GM23338 (cell line): ENCODE measurements at regions not wholly inside any gene's neighbourhood (a gene's known extent, or its start where the extent isn't known, plus 50 kb on each side); places are given as distances from the start of the nearest gene placed in this dataset.

Source experiments
- ATAC-seq: fragments of 200-7000 bp; cut with Tn5 transposase; 3 replicates; pipeline ENCODE4 v1.9.1; 2020
- DNase-seq: peaks from one replicate; pipeline ENCODE4 v3.0.0-alpha.2; 2015; ENCODE audit warnings: low spot score
- H2AFZ ChIP-seq: fragments of 200-600 bp; sonication (generic); 2 replicates; pipeline ENCODE4 v1.8.0; 2016; ENCODE audit warnings: antibody characterized with exemption, mild to moderate bottlenecking, moderate library complexity
- H3F3A ChIP-seq: fragments of 200-600 bp; sonication (generic); replicated peaks from 2 replicates; pipeline ENCODE4 v1.8.0; 2017; ENCODE audit warnings: antibody characterized with exemption, mixed run types, low read depth
- H3K27ac ChIP-seq: fragments of 200-600 bp; sonication (generic); 2 replicates; pipeline ENCODE4 v1.6.1; 2016; ENCODE audit warnings: low read depth
- H3K27me3 ChIP-seq: fragments of 200-600 bp; sonication (generic); 2 replicates; pipeline ENCODE4 v1.8.0; 2016; ENCODE audit warnings: mild to moderate bottlenecking, mixed run types, moderate library complexity; ENCODE audit not compliant: insufficient read depth
- H3K36me3 ChIP-seq: fragments of 200-600 bp; sonication (generic); 2 replicates; pipeline ENCODE4 v1.8.0; 2016; ENCODE audit warnings: mild to moderate bottlenecking; ENCODE audit not compliant: insufficient read depth
- H3K4me1 ChIP-seq: fragments of 200-600 bp; sonication (generic); 2 replicates; pipeline ENCODE4 v1.8.0; 2016; ENCODE audit warnings: mild to moderate bottlenecking, moderate library complexity; ENCODE audit not compliant: insufficient read depth
- H3K4me2 ChIP-seq: fragments of 200-600 bp; sonication (generic); 2 replicates; pipeline ENCODE4 v1.7.1; 2017; ENCODE audit warnings: mixed run types
- H3K4me3 ChIP-seq: fragments of 200-600 bp; sonication (generic); 2 replicates; pipeline ENCODE4 v1.6.1; 2016; ENCODE audit warnings: mixed run types
- H3K79me2 ChIP-seq: fragments of 200-600 bp; sonication (generic); replicated peaks from 2 replicates; pipeline ENCODE4 v1.8.0; 2017; ENCODE audit warnings: mild to moderate bottlenecking; ENCODE audit not compliant: insufficient read depth
- H3K9me2 ChIP-seq: fragments of 200-600 bp; sonication (generic); 2 replicates; pipeline ENCODE4 v1.8.0; 2017; ENCODE audit not compliant: insufficient read depth
- H4K20me1 ChIP-seq: fragments of 200-600 bp; sonication (generic); replicated peaks from 2 replicates; pipeline ENCODE4 v1.8.0; 2017; ENCODE audit warnings: mild to moderate bottlenecking; ENCODE audit not compliant: insufficient read depth
- H3K27ac Mint-ChIP-seq: 2 replicates; pipeline ENCODE4 v1.8.0; 2020; ENCODE audit warnings: inconsistent platforms, mild to moderate bottlenecking, moderate library complexity, mixed read lengths
- H3K27me3 Mint-ChIP-seq: 3 replicates; pipeline ENCODE4 v1.8.0; 2022; ENCODE audit warnings: low read depth, mild to moderate bottlenecking, moderate library complexity, mixed read lengths, inconsistent platforms; ENCODE audit not compliant: insufficient read depth, poor library complexity
- H3K36me3 Mint-ChIP-seq: 3 replicates; pipeline ENCODE4 v1.8.0; 2021; ENCODE audit warnings: low read depth, mild to moderate bottlenecking, inconsistent platforms, moderate library complexity, mixed read lengths
- H3K4me1 Mint-ChIP-seq: 3 replicates; pipeline ENCODE4 v1.8.0; 2020; ENCODE audit warnings: mild to moderate bottlenecking, inconsistent platforms, mixed read lengths
- H3K4me3 Mint-ChIP-seq: 3 replicates; pipeline ENCODE4 v1.8.0; 2021; ENCODE audit warnings: moderate library complexity, mild to moderate bottlenecking, inconsistent platforms, mixed read lengths
- H3K9me3 Mint-ChIP-seq: 3 replicates; pipeline ENCODE4 v1.8.0; 2020; ENCODE audit warnings: moderate library complexity, mild to moderate bottlenecking, inconsistent platforms, mixed read lengths
- CREB1 ChIP-seq: fragments of 250-450 bp; sonication (Bioruptor Pico); IDR thresholded peaks from 2 replicates; pipeline ENCODE4 v1.5.0; 2020; ENCODE audit warnings: low read depth, mild to moderate bottlenecking, moderate library complexity
- CTCF ChIP-seq, 2 experiments: fragments of 200-600 bp in 1 of 2; sonication (generic) in 1 of 2; conservative IDR thresholded peaks; 2 replicates each; pipeline versions ENCODE4 v1.5.1 to v1.6.1; 2016 to 2017; ENCODE audit warnings: antibody characterized with exemption in 2 of 2, low read depth in 2 of 2, mild to moderate bottlenecking in 2 of 2, moderate library complexity in 1 of 2
- EZH2 ChIP-seq: fragments of 200-600 bp; sonication (generic); IDR thresholded peaks from one replicate; pipeline ENCODE4 v1.8.0; 2017; ENCODE audit warnings: antibody characterized with exemption, mild to moderate bottlenecking, low read depth; ENCODE audit not compliant: unreplicated experiment
- EZH2phosphoT487 ChIP-seq: fragments of 200-600 bp; sonication (generic); IDR thresholded peaks from one replicate; pipeline ENCODE4 v1.8.1; 2018; ENCODE audit warnings: antibody characterized with exemption; ENCODE audit not compliant: unreplicated experiment
- NANOG ChIP-seq: IDR thresholded peaks from 2 replicates; pipeline ENCODE4 v1.6.1; 2016; ENCODE audit warnings: antibody characterized with exemption, borderline replicate concordance
- POLR2AphosphoS5 ChIP-seq: IDR thresholded peaks from 2 replicates; pipeline ENCODE4 v1.6.1; 2016; ENCODE audit warnings: antibody characterized with exemption, low read depth
- REST ChIP-seq: IDR thresholded peaks from one replicate; pipeline ENCODE4 v1.6.1; 2018; ENCODE audit warnings: antibody characterized with exemption; ENCODE audit not compliant: unreplicated experiment
- STAT1 ChIP-seq: IDR thresholded peaks from one replicate; pipeline ENCODE4 v1.6.1; 2016; ENCODE audit warnings: antibody characterized with exemption; ENCODE audit not compliant: unreplicated experiment
- ZNF114 ChIP-seq: fragments of 250-450 bp; sonication (Bioruptor Pico); IDR thresholded peaks from 2 replicates; pipeline ENCODE4 v1.5.0; 2020; ENCODE audit warnings: mild to moderate bottlenecking, moderate library complexity
- ZNF331 ChIP-seq: fragments of 250-450 bp; sonication (Bioruptor Pico); IDR thresholded peaks from 2 replicates; pipeline ENCODE4 v1.5.0; 2020; ENCODE audit warnings: low read depth, mild to moderate bottlenecking, moderate library complexity

- TF ChIP-seq NANOG: no peak
- TF ChIP-seq REST: no peak
- TF ChIP-seq ZNF331 (CRISPR knock-in tag): no peak
- no peak for TF ChIP-seq EZH2phosphoT487
- TF ChIP-seq EZH2: no peak
Measured at GRCh38 chr3:153282355-153282754, 120.3 kb downstream of the RAP2B start (continued).

- Histone ChIP-seq H4K20me1 (no peaks in the 10 kb centered on the region), H3K4me2 (no peak overlapping the region), H3K9me2 (no peaks in the 10 kb centered on the region), H3K79me2 (no peaks in the 10 kb centered on the region), H3K4me1 (no peaks in the 10 kb centered on the region), H2AFZ (0 out of 2 replicates have a peak overlapping the region, but pooled peaks have one; percentile 6), H3K27me3 (no peaks in the 10 kb centered on the region), H3K4me3 (no peak overlapping the region), H3K27ac (no peak overlapping the region), H3K36me3 (no peaks in the 10 kb centered on the region), H3F3A (no peaks in the 10 kb centered on the region)
- peak overlapping the region; percentile 37 for H3K27ac Mint-ChIP-seq
- H3K4me3 Mint-ChIP-seq: no peak overlapping the region
- no peak for ATAC-seq
- H3K9me3 Mint-ChIP-seq: no peaks in the 10 kb centered on the region
- no peaks in the 10 kb centered on the region for H3K36me3 Mint-ChIP-seq
- DNase-seq: no peak
- no peak for TF ChIP-seq NANOG
- TF ChIP-seq CREB1 (CRISPR knock-in tag): no peak
- TF ChIP-seq ZNF114 (CRISPR knock-in tag): no peak
- no peak for TF ChIP-seq POLR2AphosphoS5
- no peak for TF ChIP-seq REST
- TF ChIP-seq EZH2: no peak
- no peak for TF ChIP-seq STAT1
- no peak for TF ChIP-seq CTCF (conservative IDR thresholded peaks at IDR 0.05; ENCODE audit: low read depth in 2 of 2)
- TF ChIP-seq ZNF331 (CRISPR knock-in tag): no peak
- peaks cover 16% of the 10 kb centered on the region for H3K4me1 Mint-ChIP-seq
- no peaks in the 10 kb centered on the region for H3K27me3 Mint-ChIP-seq
Measured at GRCh38 chr3:153284282-153284938, 122.4 kb downstream of the RAP2B start.
